ENCODE measurements at regions not wholly inside any gene's neighbourhood (a gene's known extent, or its start where the extent isn't known, plus 50 kb on each side); places are given as distances from the start of the nearest gene placed in this dataset.

DNA sequence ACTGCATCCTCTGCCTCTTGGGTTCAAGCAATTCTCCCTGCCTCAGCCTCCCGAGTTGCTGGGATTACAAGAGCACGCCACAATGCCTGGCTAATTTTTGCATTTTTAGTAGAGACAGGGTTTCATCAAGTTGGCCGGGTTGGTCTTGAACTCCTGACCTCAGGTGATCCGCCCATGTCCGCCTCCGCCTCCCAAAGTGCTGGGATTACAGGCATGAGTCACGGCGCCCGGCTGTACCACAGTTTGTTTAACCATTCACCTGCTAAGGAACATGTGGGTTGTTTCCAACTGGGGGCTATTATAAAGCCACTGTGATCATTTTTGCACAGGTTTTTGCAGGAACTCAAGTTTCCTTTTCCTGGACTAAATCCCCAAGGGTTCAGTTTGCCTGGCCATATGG lies 123.2 kb upstream of the RAP2B start:
- TF ChIP-seq, protein P1, sequence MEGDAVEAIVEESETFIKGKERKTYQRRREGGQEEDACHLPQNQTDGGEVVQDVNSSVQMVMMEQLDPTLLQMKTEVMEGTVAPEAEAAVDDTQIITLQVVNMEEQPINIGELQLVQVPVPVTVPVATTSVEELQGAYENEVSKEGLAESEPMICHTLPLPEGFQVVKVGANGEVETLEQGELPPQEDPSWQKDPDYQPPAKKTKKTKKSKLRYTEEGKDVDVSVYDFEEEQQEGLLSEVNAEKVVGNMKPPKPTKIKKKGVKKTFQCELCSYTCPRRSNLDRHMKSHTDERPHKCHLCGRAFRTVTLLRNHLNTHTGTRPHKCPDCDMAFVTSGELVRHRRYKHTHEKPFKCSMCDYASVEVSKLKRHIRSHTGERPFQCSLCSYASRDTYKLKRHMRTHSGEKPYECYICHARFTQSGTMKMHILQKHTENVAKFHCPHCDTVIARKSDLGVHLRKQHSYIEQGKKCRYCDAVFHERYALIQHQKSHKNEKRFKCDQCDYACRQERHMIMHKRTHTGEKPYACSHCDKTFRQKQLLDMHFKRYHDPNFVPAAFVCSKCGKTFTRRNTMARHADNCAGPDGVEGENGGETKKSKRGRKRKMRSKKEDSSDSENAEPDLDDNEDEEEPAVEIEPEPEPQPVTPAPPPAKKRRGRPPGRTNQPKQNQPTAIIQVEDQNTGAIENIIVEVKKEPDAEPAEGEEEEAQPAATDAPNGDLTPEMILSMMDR (optimal IDR thresholded peaks at IDR 0.05 in 1 of 3, IDR thresholded peaks at IDR 0.05 in 1 of 3, conservative IDR thresholded peaks at IDR 0.05 in 1 of 3; ENCODE audit: extremely low read depth in 1 of 3, insufficient read depth in 2 of 3, low read length in 3 of 3) = no peak
- no peak for TF ChIP-seq EZH2 (IDR thresholded peaks at IDR 0.05; ENCODE audit: low read length)
